LNCAP (cell line): ENCODE measurements at regions not wholly inside any gene's neighbourhood (a gene's known extent, or its start where the extent isn't known, plus 50 kb on each side); places are given as distances from the start of the nearest gene placed in this dataset.

ENCODE experiments used
- TF ChIP-seq, protein P1 (sequence below): fragments of 450-650 bp; IDR thresholded peaks from 2 replicates; pipeline ENCODE4 v1.5.1; 2017; ENCODE audit warnings: mild to moderate bottlenecking

DNA sequence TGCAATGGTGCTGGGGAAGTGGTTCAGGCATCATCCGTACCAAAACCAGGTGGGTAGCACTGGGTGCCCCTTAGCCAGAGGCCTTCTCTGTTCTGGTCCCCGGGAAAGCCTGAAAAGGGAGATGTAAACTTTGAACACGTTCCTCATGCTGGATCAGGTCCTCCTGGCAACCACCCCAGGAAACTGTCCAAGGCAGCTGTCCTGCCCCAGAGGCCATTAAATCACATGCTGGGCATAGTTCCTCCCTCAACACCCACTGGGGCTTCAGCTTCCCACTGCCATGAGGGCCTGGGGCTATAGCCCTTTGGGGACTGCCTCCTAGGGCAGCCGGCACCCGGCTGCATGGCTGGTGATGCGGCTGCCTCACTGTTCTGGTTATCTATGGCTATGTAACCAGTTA, 228.9 kb upstream of the MVB12B start:
- TF ChIP-seq, protein P1, sequence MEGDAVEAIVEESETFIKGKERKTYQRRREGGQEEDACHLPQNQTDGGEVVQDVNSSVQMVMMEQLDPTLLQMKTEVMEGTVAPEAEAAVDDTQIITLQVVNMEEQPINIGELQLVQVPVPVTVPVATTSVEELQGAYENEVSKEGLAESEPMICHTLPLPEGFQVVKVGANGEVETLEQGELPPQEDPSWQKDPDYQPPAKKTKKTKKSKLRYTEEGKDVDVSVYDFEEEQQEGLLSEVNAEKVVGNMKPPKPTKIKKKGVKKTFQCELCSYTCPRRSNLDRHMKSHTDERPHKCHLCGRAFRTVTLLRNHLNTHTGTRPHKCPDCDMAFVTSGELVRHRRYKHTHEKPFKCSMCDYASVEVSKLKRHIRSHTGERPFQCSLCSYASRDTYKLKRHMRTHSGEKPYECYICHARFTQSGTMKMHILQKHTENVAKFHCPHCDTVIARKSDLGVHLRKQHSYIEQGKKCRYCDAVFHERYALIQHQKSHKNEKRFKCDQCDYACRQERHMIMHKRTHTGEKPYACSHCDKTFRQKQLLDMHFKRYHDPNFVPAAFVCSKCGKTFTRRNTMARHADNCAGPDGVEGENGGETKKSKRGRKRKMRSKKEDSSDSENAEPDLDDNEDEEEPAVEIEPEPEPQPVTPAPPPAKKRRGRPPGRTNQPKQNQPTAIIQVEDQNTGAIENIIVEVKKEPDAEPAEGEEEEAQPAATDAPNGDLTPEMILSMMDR, result no peak

DNA sequence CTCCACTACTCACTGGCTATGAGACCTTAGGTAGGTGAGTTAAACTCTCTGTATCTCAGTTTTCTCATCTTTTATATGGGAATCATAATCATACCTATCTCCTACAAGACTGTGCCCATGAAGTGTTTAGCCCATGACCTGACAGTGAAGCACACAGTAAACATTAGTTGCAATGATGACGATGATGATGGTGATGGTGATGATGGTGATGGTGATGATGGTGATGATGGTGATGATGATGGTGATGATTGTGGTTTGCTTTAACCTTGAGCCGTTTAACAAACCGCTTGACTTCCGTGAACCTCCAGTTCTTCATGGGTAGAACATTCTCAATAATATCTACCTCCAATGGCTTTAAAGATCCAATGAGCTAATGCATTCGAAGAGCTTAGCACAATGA, 220.2 kb upstream of the MVB12B start:
- TF ChIP-seq, protein P1, result no peak

DNA sequence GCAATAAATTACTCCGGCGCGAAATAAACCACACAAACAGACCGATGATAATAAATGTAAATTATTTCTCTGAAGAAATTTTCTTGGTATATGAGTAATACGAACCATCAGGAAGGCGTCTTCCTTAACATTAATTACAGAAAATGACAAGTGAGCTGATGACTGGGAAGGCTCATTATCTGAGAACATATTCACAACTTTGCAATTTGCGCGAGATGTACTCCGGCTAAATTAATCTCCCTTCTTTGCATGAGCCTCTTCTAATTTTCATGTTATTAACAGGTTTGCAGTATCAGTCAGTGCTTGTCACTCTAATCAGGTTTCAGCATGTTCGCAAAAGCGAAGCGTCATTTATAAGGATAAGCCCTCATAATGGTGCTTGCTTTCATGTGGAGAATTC, 218.9 kb upstream of the MVB12B start:
- TF ChIP-seq, protein P1, result no peak

DNA sequence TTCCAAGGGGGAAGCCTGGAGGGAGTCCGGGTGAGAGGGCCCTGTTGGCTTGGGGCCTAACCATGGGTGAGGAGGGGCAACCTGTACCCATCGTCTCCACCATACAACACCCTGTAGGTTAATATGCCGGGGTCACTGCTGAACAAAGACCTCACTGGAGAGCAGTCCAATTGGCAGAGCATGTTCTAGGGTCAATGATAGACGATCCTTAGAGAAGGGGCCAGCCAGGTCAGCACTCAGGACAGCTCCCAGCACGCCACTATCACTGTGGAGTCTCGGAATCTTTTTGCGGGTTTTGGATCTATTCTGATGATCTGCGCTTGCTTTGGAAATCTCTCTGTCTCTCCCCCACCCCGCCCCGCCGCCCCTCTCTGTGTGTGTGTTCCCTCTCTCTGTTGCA, 218.4 kb upstream of the MVB12B start:
- TF ChIP-seq, protein P1, result no peak

DNA sequence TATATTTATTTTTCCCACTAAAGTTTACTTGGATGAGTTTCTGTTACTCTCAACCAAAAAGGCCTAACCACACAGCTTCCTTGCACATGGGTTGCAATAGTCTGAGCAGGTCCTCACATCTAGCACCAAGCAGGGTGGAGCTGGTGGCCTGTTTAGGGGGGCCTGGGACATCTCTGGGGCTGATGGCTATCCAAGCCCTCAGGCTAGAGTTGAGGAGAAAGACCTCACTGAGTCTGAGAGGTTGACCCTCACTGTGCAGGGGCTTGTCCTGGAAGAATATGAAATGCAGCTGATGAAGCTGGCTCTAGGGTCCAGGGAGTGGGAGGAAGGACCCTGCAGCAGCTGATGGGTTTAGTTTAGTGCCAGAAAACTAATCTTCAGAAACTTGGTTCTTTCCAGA, 217.1 kb upstream of the MVB12B start:
- TF ChIP-seq, protein P1, result no peak

DNA sequence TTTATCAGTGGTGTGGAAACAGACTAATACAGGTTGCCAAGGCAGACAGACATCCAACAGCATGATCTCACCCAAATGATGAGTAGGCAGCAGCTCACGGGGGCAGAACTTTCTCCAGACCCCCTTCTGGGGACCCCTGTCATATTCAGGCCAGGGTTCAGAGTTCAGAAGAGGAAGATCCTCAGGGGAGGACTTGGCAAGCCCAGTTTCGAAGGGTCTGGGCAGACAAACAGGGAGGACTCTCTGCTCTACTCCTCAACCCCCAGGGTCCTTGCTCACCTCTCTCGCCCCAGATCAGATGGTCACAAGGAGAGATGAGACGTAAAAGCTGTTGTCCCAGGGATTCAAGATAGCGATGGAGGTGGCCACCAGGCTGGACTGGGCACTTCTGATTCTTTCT, 215.1 kb upstream of the MVB12B start:
- TF ChIP-seq, protein P1, result no peak

DNA sequence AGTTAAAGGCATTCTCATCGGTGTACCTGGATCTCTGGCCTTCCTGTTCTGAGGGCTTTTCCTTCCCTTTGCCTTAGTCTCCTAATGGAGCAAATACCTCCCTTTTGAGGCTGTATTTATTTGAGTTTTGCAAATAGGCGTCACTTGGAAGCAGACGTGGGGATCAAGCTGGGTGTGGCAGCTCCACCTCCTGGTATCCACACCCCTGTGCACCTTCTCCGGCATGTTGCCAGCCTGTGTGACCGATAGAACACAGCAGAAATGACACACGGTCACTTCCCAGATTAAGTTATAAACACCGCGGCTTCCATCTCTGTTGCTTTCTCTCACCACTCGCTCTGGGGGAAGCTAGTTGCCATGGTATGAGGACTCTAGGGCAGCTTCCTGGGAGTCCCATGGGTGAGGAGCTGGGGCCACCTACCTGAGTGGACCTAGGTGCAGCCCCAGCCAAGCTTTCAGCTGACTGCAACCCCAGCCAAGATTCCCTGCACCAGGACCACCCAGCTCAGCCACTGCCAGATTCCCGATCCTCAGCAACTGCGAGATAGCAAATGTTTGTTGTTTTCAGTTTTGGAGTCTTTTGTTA, 214.4 kb upstream of the MVB12B start:
- TF ChIP-seq, protein P1, result no peak

DNA sequence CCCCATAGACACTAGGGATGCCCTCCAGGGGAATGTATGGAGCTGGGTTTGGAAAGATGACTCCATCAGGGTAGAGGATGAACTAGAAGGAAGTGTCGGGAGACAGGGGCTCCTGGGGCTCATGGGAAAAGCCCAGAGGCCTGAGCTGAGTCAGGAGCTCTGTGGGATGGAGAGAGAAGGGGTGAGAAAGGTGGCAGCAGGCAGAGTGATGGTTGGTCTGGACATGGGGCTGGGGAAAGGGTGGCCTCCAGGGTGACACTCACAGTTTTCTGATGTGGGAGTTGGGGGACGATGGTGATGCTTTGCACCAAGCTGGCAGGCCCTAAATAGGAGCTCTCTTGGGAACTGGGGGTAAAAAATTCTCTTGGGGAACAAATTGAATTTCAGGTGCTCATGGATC, 213.5 kb upstream of the MVB12B start:
- TF ChIP-seq, protein P1, result no peak
